Stimulated activated effector memory CD8-positive, alpha-beta T cell treated with anti-CD3 and anti-CD28 coated beads, Interleukin-12 subunit alpha, Interleukin-12 subunit beta, amount 100 ng/mL, for 72 hours (primary cell): ENCODE measurements at regions not wholly inside any gene's neighbourhood (a gene's known extent, or its start where the extent isn't known, plus 50 kb on each side); places are given as distances from the start of the nearest gene placed in this dataset.

Experiments used
- ATAC-seq: fragments of 150-1000 bp; cut with Tn5 transposase; 2 replicates; pipeline ENCODE4 v1.10.0; 2021
- DNase-seq, 2 donors: peaks; one replicate each; pipeline ENCODE4 v3.0.0; 2021 to 2022; ENCODE audit warnings: low spot score in 2 of 2
- H3K27ac Mint-ChIP-seq: one replicate; pipeline ENCODE4 v1.8.0; 2022; ENCODE audit warnings: mild to moderate bottlenecking, mixed read lengths
- H3K36me3 Mint-ChIP-seq: one replicate; pipeline ENCODE4 v1.8.0; 2022; ENCODE audit warnings: mild to moderate bottlenecking, mixed read lengths
- H3K4me1 Mint-ChIP-seq: one replicate; pipeline ENCODE4 v1.8.0; 2022; ENCODE audit warnings: mixed read lengths
- H3K4me3 Mint-ChIP-seq: one replicate; pipeline ENCODE4 v1.8.0; 2022; ENCODE audit warnings: mild to moderate bottlenecking, mixed read lengths
- H3K9me3 Mint-ChIP-seq: one replicate; pipeline ENCODE4 v1.8.0; 2022; ENCODE audit warnings: mixed read lengths

GRCh38 chr4:149173241-149174013, 642.2 kb downstream of the IQCM start:
- Mint-ChIP-seq H3K4me1 (no peaks in the 10 kb centered on the region), H3K27ac (no peak overlapping the region), H3K36me3 (no peaks in the 10 kb centered on the region), H3K9me3 (peaks cover 5% of the 10 kb centered on the region), H3K4me3 (no peak overlapping the region)
- DNase-seq (no peak), ATAC-seq (no peak)

GRCh38 chr4:149168645-149169044, 647.0 kb downstream of the IQCM start:
- H3K4me1 Mint-ChIP-seq, result no peaks in the 10 kb centered on the region

GRCh38 chr4:149166876-149167275, 648.8 kb downstream of the IQCM start:
- Mint-ChIP-seq H3K4me3 (no peak overlapping the region), H3K9me3 (no peaks in the 10 kb centered on the region), H3K4me1 (no peaks in the 10 kb centered on the region), H3K36me3 (no peaks in the 10 kb centered on the region), H3K27ac (no peak overlapping the region)
- ATAC-seq (no peak), DNase-seq (no peak)

More at GRCh38 chr4:149168645-149169044, 647.0 kb downstream of the IQCM start:
- no peak for DNase-seq
- no peak overlapping the region for H3K4me3 Mint-ChIP-seq
- no peaks in the 10 kb centered on the region for H3K36me3 Mint-ChIP-seq
- no peak for ATAC-seq
- no peak overlapping the region for H3K27ac Mint-ChIP-seq
- no peaks in the 10 kb centered on the region for H3K9me3 Mint-ChIP-seq

GRCh38 chr4:149166365-149166764, 649.3 kb downstream of the IQCM start:
- DNase-seq (no peak), ATAC-seq (no peak)
- Mint-ChIP-seq H3K27ac (no peak overlapping the region), H3K4me1 (no peaks in the 10 kb centered on the region), H3K4me3 (no peak overlapping the region), H3K9me3 (no peaks in the 10 kb centered on the region), H3K36me3 (no peaks in the 10 kb centered on the region)

- no peaks in the 10 kb centered on the region for H3K36me3 Mint-ChIP-seq
- DNase-seq (no peak), ATAC-seq (no peak)
Measured at GRCh38 chr4:149164282-149164681, 651.4 kb downstream of the IQCM start.

GRCh38 chr4:149161247-149161646, 654.4 kb downstream of the IQCM start:
- no peaks in the 10 kb centered on the region for H3K36me3 Mint-ChIP-seq

More at GRCh38 chr4:149164282-149164681, 651.4 kb downstream of the IQCM start:
- Mint-ChIP-seq H3K4me1 (no peaks in the 10 kb centered on the region), H3K27ac (no peak overlapping the region), H3K4me3 (no peak overlapping the region), H3K9me3 (no peaks in the 10 kb centered on the region)

GRCh38 chr4:149160370-149160769, 655.3 kb downstream of the IQCM start:
- ATAC-seq (no peak), DNase-seq (no peak)
- H3K27ac Mint-ChIP-seq, result no peak overlapping the region
- H3K9me3 Mint-ChIP-seq, result no peaks in the 10 kb centered on the region
- H3K4me1 Mint-ChIP-seq, result no peaks in the 10 kb centered on the region
- no peak overlapping the region for H3K4me3 Mint-ChIP-seq
- no peaks in the 10 kb centered on the region for H3K36me3 Mint-ChIP-seq

More at GRCh38 chr4:149161247-149161646, 654.4 kb downstream of the IQCM start:
- no peak overlapping the region for H3K4me3 Mint-ChIP-seq
- DNase-seq (no peak), ATAC-seq (no peak)
- no peaks in the 10 kb centered on the region for H3K4me1 Mint-ChIP-seq
- H3K9me3 Mint-ChIP-seq, result no peaks in the 10 kb centered on the region
- no peak overlapping the region for H3K27ac Mint-ChIP-seq

- no peaks in the 10 kb centered on the region for H3K9me3 Mint-ChIP-seq
- H3K36me3 Mint-ChIP-seq, result no peaks in the 10 kb centered on the region
- ATAC-seq (no peak), DNase-seq (no peak)
- no peak overlapping the region for H3K27ac Mint-ChIP-seq
- no peaks in the 10 kb centered on the region for H3K4me1 Mint-ChIP-seq
- no peak overlapping the region for H3K4me3 Mint-ChIP-seq
Measured at GRCh38 chr4:149158817-149159216, 656.8 kb downstream of the IQCM start.

- DNase-seq, result no peak
- H3K27ac Mint-ChIP-seq, result no peak overlapping the region
- H3K4me3 Mint-ChIP-seq, result no peak overlapping the region
- no peaks in the 10 kb centered on the region for H3K4me1 Mint-ChIP-seq
- H3K36me3 Mint-ChIP-seq, result no peaks in the 10 kb centered on the region
- ATAC-seq, result no peak
- peaks cover 9% of the 10 kb centered on the region for H3K9me3 Mint-ChIP-seq
Measured at GRCh38 chr4:149145803-149146202, 669.8 kb downstream of the IQCM start.

GRCh38 chr4:149144060-149144459, 671.6 kb downstream of the IQCM start:
- Mint-ChIP-seq H3K9me3 (peaks cover 9% of the 10 kb centered on the region), H3K27ac (no peak overlapping the region), H3K4me3 (no peak overlapping the region), H3K4me1 (no peaks in the 10 kb centered on the region), H3K36me3 (no peaks in the 10 kb centered on the region)
- ATAC-seq (no peak), DNase-seq (no peak)

GRCh38 chr4:149141391-149141790, 674.3 kb downstream of the IQCM start:
- Mint-ChIP-seq H3K4me3 (no peak overlapping the region), H3K36me3 (no peaks in the 10 kb centered on the region), H3K9me3 (peaks cover 9% of the 10 kb centered on the region), H3K27ac (no peak overlapping the region), H3K4me1 (no peaks in the 10 kb centered on the region)
- no peak for ATAC-seq
- no peak for DNase-seq

- H3K27ac Mint-ChIP-seq, result no peak overlapping the region
- no peaks in the 10 kb centered on the region for H3K4me1 Mint-ChIP-seq
- peaks cover 9% of the 10 kb centered on the region for H3K9me3 Mint-ChIP-seq
- DNase-seq (no peak), ATAC-seq (no peak)
- no peaks in the 10 kb centered on the region for H3K36me3 Mint-ChIP-seq
- no peak overlapping the region for H3K4me3 Mint-ChIP-seq
Measured at GRCh38 chr4:149140841-149141240, 674.8 kb downstream of the IQCM start.

GRCh38 chr4:149136951-149137620, 678.6 kb downstream of the IQCM start:
- H3K36me3 Mint-ChIP-seq, result no peaks in the 10 kb centered on the region
- no peak for DNase-seq
- no peak overlapping the region for H3K4me3 Mint-ChIP-seq
- H3K27ac Mint-ChIP-seq, result no peak overlapping the region
- ATAC-seq, result peak; percentile 26
- H3K4me1 Mint-ChIP-seq, result no peaks in the 10 kb centered on the region
- peaks cover 2% of the 10 kb centered on the region for H3K9me3 Mint-ChIP-seq

GRCh38 chr4:149135062-149135461, 680.6 kb downstream of the IQCM start:
- Mint-ChIP-seq H3K36me3 (no peaks in the 10 kb centered on the region), H3K4me3 (no peak overlapping the region), H3K4me1 (no peaks in the 10 kb centered on the region), H3K27ac (no peak overlapping the region), H3K9me3 (peaks cover 2% of the 10 kb centered on the region)
- ATAC-seq (no peak), DNase-seq (no peak)

- no peak for DNase-seq
- H3K27ac Mint-ChIP-seq, result no peak overlapping the region
- no peaks in the 10 kb centered on the region for H3K4me1 Mint-ChIP-seq
- H3K9me3 Mint-ChIP-seq, result no peaks in the 10 kb centered on the region
- no peak for ATAC-seq
- H3K36me3 Mint-ChIP-seq, result no peaks in the 10 kb centered on the region
- H3K4me3 Mint-ChIP-seq, result no peak overlapping the region
Measured at GRCh38 chr4:149121023-149121404, 678.8 kb upstream of the NR3C2 start.

- H3K4me1 Mint-ChIP-seq, result no peaks in the 10 kb centered on the region
- no peaks in the 10 kb centered on the region for H3K36me3 Mint-ChIP-seq
- no peak for DNase-seq
- H3K9me3 Mint-ChIP-seq, result no peaks in the 10 kb centered on the region
- H3K27ac Mint-ChIP-seq, result no peak overlapping the region
- H3K4me3 Mint-ChIP-seq, result no peak overlapping the region
- ATAC-seq, result no peak
Measured at GRCh38 chr4:149120331-149121022, 678.3 kb upstream of the NR3C2 start.
